NB4 (cell line): ENCODE measurements at regions not wholly inside any gene's neighbourhood (a gene's known extent, or its start where the extent isn't known, plus 50 kb on each side); places are given as distances from the start of the nearest gene placed in this dataset.

ENCODE experiments used
- DNase-seq: peaks from one replicate; pipeline ENCODE4 v3.0.0; 2010; ENCODE audit warnings: low read depth
- H3K4me3 ChIP-seq: one replicate; pipeline ENCODE4 v1.5.1; 2011; ENCODE audit warnings: mild to moderate bottlenecking, low read depth, low read length, moderate library complexity
- CTCF ChIP-seq: IDR thresholded peaks from one replicate; pipeline ENCODE4 v1.5.1; 2012; ENCODE audit warnings: low read depth, low read length
- MAX ChIP-seq: IDR thresholded peaks from 2 replicates; pipeline ENCODE4 v1.6.1; 2011; ENCODE audit warnings: low read depth, low read length
- MYC ChIP-seq: IDR thresholded peaks from 2 replicates; pipeline ENCODE4 v1.6.1; 2011; ENCODE audit warnings: low read depth, low read length
- POLR2A ChIP-seq: IDR thresholded peaks from 2 replicates; pipeline ENCODE4 v1.6.1; 2011; ENCODE audit warnings: mild to moderate bottlenecking; ENCODE audit not compliant: insufficient read length; ENCODE audit errors: extremely low read depth

- DNase-seq, result no peak
- H3K4me3 ChIP-seq, result no peak overlapping the region
- TF ChIP-seq CTCF, result no peak
- no peak for TF ChIP-seq MYC
Observed at GRCh38 chr2:88836351-88836750, 144.9 kb downstream of the RPIA start.

GRCh38 chr2:88837511-88838160, 146.2 kb downstream of the RPIA start:
- no peak overlapping the region for H3K4me3 ChIP-seq
- TF ChIP-seq MYC, result no peak
- TF ChIP-seq MAX, result no peak
- no peak for TF ChIP-seq POLR2A
- no peak for TF ChIP-seq CTCF
- DNase-seq, result no peak

- TF ChIP-seq MAX (no peak), CTCF (no peak), MYC (no peak), POLR2A (no peak)
- H3K4me3 ChIP-seq, result no peak overlapping the region
- DNase-seq, result no peak
Observed at GRCh38 chr2:88838165-88838635, 146.7 kb downstream of the RPIA start.

GRCh38 chr2:88841224-88841929, 149.9 kb downstream of the RPIA start:
- TF ChIP-seq POLR2A (no peak), MYC (no peak), CTCF (no peak), MAX (no peak)
- DNase-seq, result no peak

GRCh38 chr2:88842656-88843460, 151.4 kb downstream of the RPIA start:
- TF ChIP-seq CTCF, result no peak
- no peak for TF ChIP-seq MYC
- TF ChIP-seq POLR2A, result no peak
- no peak for TF ChIP-seq MAX
- no peak overlapping the region for H3K4me3 ChIP-seq
- DNase-seq, result no peak

More at GRCh38 chr2:88841224-88841929, 149.9 kb downstream of the RPIA start:
- no peak overlapping the region for H3K4me3 ChIP-seq
